ENCODE measurements at regions not wholly inside any gene's neighbourhood (a gene's known extent, or its start where the extent isn't known, plus 50 kb on each side); places are given as distances from the start of the nearest gene placed in this dataset.

DNA sequence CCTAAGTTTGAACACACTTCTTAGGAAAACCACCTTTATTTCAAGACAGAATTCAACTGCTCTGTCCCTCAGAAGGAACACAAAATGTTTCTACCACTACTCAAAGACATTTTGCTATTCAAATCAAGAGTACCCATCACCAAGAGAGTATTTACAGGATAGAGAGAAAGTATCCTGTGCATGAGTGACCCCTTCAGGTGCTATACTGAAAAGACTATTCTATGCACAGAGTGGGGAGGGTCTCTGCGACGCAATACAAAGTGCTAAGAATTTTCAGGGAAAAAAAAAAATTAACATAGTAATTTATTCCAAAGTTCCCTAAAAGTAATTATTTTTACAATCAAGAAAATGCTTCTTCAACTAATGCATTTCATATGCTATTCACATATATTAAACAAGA lies 346.4 kb upstream of the FAM241A start (continued):
- TF ChIP-seq EP400 (IDR thresholded peaks at IDR 0.05): no peak

DNA sequence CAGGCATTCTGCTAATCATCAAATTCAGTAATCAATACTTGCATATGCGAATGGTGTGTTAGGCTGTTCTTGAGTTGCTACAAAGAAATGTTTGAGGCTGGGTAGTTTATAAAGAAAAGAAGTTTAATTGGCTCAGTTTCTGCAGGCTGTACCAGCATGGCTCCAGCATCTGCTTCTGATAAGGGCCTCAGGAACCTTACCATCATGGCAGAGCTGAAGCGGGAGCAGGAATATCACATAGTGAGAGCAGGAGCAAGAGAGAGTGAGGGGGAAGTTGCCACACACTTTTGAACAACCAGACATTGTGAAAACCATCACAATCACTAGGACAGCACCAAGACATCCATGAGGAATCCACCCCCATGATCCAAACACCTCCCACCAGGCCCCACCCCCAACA lies 344.7 kb upstream of the FAM241A start:
- no peak for FAIRE-seq
- Histone ChIP-seq H4K20me1 (replicated peaks; ENCODE audit: control insufficient read depth, insufficient read depth, low read length) (no peaks in the 10 kb centered on the region), H3K4me1 (replicated peaks in 1 of 2; ENCODE audit: control insufficient read depth in 2 of 2, insufficient read depth in 2 of 2, low read length in 2 of 2) (no peaks in the 10 kb centered on the region), H3K9me1 (ENCODE audit: control insufficient read depth, insufficient read depth, low read length) (no peaks in the 10 kb centered on the region), H3K9me3 (replicated peaks; ENCODE audit: control insufficient read depth, insufficient read depth, low read depth, low read length) (no peaks in the 10 kb centered on the region), H3K27ac (ENCODE audit: extremely low read depth, low read depth, low read length) (no peak overlapping the region), H3K27me3 (ENCODE audit: control insufficient read depth in 2 of 2, insufficient read depth in 2 of 2, low read length in 2 of 2) (no peaks in the 10 kb centered on the region), H3K36me3 (ENCODE audit: control insufficient read depth, insufficient read depth, low read length) (no peaks in the 10 kb centered on the region), H3K4me3 (no peak overlapping the region), H3K79me2 (ENCODE audit: control insufficient read depth, insufficient read depth, low read length) (no peaks in the 10 kb centered on the region), H3K9ac (ENCODE audit: insufficient read depth in 1 of 2, low read depth in 2 of 2, low read length in 2 of 2) (no peak overlapping the region), H3K4me2 (ENCODE audit: insufficient read depth, low read length) (no peak overlapping the region), H2AFZ (ENCODE audit: low read depth, low read length) (no peak overlapping the region)
- intact Hi-C loops (cut with micrococcal nuclease) (no loop called here), in situ Hi-C loops (cut with MboI) (no loop called here)
- no peak for ATAC-seq
- no peak for DNase-seq (ENCODE audit: extremely low read depth in 1 of 4, low spot score in 3 of 4)
- no TSS peak for BruUV-seq (replicated peaks)
- ChIA-PET POLR2A (no interaction called here), CTCF (ENCODE audit: low intra/inter-chr PET ratio) (no interaction called here)
- WGBS (ENCODE audit: insufficient coverage, low coverage, missing lambda C conversion rate): 0% methylated on average over 2 of the region's 2 CpGs
- TF ChIP-seq ATF7 (IDR thresholded peaks at IDR 0.05): no peak
- no peak for TF ChIP-seq STAT5B (CRISPR knock-in tag; IDR thresholded peaks at IDR 0.05)
- no peak for TF ChIP-seq ZFPM2 (CRISPR knock-in tag; IDR thresholded peaks at IDR 0.05)
- no peak for TF ChIP-seq RBFOX2 (IDR thresholded peaks at IDR 0.05; ENCODE audit: low read depth, low read length)
- TF ChIP-seq ZNF165 (CRISPR knock-in tag; IDR thresholded peaks at IDR 0.05; ENCODE audit: borderline replicate concordance): no peak
- no peak for TF ChIP-seq ELK1 (CRISPR knock-in tag; IDR thresholded peaks at IDR 0.05)
- no peak for TF ChIP-seq PHTF2 (CRISPR knock-in tag; IDR thresholded peaks at IDR 0.05)
- no peak for TF ChIP-seq ZNF785 (CRISPR knock-in tag; IDR thresholded peaks at IDR 0.05)
- no peak for TF ChIP-seq NR2C2 (CRISPR knock-in tag; IDR thresholded peaks at IDR 0.05)
- TF ChIP-seq NR2C2 (tag; IDR thresholded peaks at IDR 0.05): no peak
- TF ChIP-seq MCM5 (IDR thresholded peaks at IDR 0.05; ENCODE audit: low read depth): no peak
